NCI-H1694 treated with DMSO at 0.1 percent for 48 hours (cell line): ENCODE measurements at regions not wholly inside any gene's neighbourhood (a gene's known extent, or its start where the extent isn't known, plus 50 kb on each side); places are given as distances from the start of the nearest gene placed in this dataset.

Experiments used
- DNase-seq: peaks from one replicate; lab custom pipeline; 2025; lab: John Stamatoyannopoulos, UW

- no peak for DNase-seq
These were observed 522.1 kb downstream of the NR4A2 start for GRCh38 chr2:155810411-155810810.

DNA sequence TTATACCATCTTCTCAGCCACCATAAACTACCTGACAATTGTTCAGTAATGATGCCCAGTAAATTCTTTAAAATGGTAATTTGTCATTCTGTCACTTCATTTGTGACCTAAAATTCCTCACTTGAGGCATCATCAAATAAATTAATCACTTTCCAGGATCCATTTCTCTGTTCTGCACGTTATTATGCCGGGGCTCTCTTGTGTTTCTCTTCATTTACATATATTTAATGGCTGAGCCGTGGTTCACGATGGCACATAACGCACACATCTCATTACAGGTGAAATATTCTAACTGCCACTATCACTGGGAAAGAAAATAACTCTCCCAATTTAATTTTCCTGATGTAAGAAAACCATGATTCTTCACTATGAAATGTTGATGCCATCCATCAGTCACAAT is 529.6 kb downstream of the NR4A2 start:
- no peak for DNase-seq

- DNase-seq: no peak
These were observed 539.9 kb downstream of the NR4A2 start for GRCh38 chr2:155792666-155793065.

GRCh38 chr2:155770516-155770915 is 562.0 kb downstream of the NR4A2 start:
- DNase-seq: no peak

DNA sequence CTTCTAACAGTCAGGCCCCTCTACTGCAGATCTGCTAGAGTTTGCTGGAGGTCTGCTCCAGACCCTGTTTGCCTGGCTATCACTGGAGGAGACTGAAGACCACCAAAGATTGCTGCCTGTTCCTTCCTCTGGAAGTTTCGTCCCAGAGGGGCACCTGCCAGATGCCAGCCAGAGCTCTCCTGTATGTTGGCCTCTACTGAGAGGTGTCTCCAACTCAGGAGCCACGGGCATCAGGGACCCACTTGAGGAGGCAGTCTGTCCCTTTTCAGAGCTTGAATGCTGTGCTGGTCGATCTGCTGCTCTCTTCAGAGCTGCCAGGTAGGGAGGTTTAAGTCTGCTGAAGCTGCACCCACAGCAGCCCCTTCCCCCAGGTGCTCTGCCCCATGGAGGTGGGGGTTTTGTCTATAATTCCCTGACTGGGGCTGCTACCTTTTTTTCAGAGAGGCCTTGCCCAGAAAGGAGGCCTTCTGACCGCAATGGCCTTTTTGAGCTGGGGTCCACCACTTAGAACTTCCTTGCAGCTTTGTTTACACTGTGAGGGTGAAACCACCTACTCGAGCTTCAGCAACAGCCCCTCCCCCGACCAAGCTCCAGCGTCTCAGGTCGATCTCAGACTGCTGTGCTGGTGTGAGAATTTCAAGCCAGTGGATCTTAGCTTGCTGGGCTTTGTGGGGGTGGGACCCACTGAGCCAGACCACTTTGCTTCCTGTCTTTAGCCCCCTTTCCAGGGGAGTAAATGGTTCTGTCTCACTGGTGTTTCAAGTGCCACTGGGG is 566.0 kb downstream of the NR4A2 start:
- no peak for DNase-seq

GRCh38 chr2:155755481-155755880 is 577.0 kb downstream of the NR4A2 start:
- DNase-seq: no peak

GRCh38 chr2:155748131-155748530 is 584.4 kb downstream of the NR4A2 start:
- peak; percentile 54 for DNase-seq

DNA sequence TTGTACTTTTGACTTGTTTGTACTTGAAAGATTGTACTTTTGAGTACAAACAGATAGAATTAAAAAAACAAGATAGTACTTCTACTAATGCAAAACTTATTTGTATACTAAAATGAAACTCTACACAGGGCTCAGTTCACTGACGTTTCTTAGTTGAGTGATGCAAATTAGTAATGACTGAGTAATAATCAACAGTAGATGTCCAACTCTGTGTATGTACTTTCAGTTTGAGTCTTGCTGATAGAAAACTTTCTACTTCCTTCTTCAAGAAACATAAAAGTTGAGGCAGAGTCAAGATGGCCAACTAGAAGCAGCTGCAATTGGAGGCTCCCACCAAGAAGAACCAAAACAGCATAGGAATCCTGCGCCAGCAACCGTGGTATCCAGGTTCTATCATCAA is 585.0 kb downstream of the NR4A2 start:
- no peak for DNase-seq

- peak; percentile 81 for DNase-seq
These were observed 599.2 kb downstream of the NR4A2 start for GRCh38 chr2:155733091-155733853.

- no peak for DNase-seq
These were observed 601.7 kb downstream of the NR4A2 start for GRCh38 chr2:155730804-155731203.

DNA sequence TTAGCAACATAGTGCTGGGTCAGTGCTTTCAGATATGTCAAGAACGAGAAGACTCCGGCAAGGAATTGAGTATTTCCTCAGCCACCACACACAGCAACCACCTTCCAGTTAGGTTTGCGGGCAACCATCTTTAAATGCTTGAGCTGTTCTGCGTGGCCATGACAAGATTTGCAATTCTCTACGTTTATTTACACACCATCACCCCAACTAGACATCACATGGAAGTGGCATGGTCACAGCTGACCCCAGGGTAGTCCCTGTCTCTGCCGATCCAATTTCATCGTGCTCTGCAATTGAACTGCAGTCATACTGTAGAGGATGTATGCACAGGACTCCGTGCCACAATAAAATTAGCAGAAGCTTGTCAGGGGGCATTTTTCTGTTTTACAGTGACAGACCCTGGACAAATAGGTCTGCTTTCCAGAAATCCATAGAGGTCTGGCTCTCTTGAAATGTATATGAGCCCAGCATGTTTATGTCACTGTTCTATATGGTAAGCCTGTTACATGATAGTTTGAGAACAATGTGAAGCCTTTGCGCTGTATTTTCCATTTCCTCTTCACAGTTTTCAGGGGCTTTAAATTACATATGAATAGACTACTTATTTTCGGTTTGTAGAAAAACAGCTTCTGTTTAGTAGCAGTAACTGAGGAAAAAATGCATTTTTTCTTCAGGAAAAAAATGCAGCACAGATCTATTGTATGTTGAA is 605.2 kb downstream of the NR4A2 start:
- no peak for DNase-seq

- DNase-seq: no peak
These were observed 610.2 kb downstream of the NR4A2 start for GRCh38 chr2:155722290-155722689.

DNA sequence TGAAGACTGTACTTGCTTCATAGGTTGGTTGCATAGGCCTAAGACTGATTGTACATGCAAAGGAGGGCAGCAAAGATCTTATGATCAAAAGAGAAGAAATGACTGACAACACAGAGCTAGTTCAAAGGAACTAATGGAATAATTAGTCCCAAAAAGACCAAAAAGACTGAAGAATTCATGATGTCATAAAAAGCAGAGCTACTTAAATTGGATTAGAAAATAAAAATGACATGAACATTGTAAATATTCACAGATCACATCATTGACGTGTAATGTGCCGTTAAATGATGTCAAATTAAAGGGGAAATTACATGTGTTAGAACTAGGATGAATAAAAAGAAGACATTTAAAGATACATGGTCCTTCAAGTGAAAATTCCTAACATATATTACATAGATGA is 616.8 kb downstream of the NR4A2 start:
- DNase-seq: no peak

GRCh38 chr2:155714983-155715382 is 617.5 kb downstream of the NR4A2 start:
- no peak for DNase-seq

- no peak for DNase-seq
These were observed 624.5 kb downstream of the NR4A2 start for GRCh38 chr2:155708071-155708470.

DNA sequence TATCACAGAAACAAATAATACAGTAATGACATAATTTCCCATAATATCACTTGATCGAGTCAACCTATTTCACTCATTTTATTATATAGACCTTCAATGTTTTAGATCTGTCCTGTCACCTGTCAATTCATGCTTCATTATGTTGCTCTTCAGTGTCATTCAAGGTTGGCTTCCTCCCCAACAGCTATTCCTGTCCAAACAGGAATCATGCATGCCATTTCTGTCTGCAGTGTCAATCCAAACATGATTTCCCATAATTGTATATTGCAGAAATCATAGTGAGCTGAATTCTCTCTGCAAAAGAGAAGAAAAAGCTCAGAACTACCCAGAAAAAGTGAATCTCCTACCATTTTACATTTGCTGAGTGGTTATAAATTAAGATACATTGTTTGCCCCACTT is 628.6 kb downstream of the NR4A2 start:
- DNase-seq: no peak

DNA sequence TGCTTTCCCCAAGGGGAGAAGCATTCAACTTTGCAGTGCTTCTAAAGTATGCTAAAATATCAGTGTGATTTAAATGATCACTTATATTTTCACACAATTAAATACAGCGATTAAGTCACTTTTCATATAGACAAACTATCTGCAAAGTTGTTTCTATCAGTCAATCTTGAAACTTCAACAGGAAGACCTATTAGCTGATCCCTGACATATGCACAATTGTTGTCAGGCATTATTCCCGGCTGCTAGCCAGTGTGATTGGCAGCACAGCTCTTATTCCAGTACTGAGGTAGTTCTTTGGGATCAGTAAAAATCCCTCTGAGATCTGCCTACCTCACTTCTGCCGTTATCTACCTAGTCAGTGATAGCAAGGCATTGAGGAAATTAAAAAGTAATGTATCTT is 629.5 kb downstream of the NR4A2 start:
- no peak for DNase-seq

DNA sequence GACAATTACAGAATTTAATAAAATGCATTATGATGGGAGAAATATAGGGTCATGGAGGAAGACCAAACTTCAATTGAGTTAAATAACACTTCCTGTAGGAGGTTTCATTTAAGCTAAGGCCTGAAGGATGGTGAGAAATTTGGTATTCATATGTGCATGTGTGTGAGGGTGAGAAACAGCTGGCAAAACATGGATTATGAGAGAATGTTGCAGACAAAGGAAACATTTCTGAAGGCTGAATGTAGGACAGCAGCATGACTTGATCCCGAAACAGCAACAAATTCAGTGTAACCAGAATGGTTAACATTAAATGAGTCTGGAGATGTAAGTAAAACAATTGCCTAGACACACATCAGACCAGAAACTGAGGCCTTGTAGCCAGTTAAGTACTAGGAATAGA is 630.8 kb downstream of the NR4A2 start:
- no peak for DNase-seq

DNA sequence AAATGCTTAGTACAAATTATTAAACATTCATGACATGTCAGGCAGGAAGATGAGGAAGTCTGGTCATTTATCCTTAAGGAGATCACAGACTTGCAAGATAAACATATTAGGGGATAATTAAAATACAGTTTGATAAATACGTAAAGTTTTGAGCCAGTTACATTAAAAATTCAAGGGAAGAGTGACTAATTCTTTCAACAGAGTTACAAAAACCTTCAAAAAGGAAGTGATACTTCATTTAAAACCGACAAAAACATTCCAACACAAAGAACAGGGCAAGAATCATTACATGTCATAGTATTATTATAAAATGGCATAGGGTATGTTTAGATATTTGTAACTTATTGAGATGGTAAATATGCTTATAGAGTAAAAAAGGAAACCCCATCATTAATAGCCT is 636.0 kb downstream of the NR4A2 start:
- no peak for DNase-seq

GRCh38 chr2:155695505-155695904 is 637.0 kb downstream of the NR4A2 start:
- DNase-seq: no peak

DNA sequence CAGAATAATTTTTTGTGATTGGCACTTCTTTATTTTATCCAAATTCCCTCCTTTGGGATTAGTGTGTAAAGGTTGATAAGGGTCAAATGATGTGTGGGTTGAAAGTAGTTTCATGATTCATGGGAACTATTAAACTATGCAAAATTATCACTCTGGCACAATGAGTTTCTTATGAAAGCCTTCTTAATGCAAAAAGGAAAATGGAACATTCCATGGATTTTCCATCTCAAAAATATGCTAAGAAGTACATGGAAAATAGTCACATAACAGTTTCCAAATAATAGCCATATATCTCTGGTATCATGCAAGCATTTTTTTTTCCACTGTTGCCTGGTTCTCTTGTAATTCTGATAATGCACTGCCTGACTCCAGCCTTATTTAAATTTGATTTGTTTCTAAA is 639.7 kb downstream of the NR4A2 start:
- no peak for DNase-seq

DNA sequence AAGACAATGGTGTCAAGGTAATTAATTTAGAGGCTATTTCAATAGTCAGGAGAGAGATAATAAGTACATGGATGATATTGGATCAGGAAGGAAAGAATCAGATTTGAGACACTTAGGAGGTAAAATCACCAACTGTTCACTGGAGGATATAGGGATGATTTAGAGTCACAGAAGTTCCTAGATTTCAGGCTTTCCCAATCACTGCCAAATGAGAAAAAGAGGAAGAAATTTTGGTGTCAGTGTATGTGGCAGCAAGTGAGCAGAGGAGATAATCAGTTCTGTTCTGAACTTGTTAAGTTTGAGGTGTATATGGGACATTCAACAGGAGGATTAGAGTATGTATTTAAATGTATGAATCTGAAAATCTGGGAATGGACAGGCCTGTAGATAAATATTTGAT is 640.4 kb downstream of the NR4A2 start:
- DNase-seq: no peak

GRCh38 chr2:155690785-155691184 is 641.7 kb downstream of the NR4A2 start:
- no peak for DNase-seq
